HG03342 (cell line): ENCODE measurements at regions not wholly inside any gene's neighbourhood (a gene's known extent, or its start where the extent isn't known, plus 50 kb on each side); places are given as distances from the start of the nearest gene placed in this dataset.

Experiments
- ATAC-seq: cut with Tn5 transposase; IDR thresholded peaks from one replicate; pipeline ENCODE4 v1.9.1; 2021; ENCODE audit warnings: mild to moderate bottlenecking, moderate library complexity; ENCODE audit not compliant: unreplicated experiment

- no peak for ATAC-seq
These were observed 776.0 kb downstream of the DACH1 start for GRCh38 chr13:71090990-71091389.

- ATAC-seq: no peak
These were observed 777.9 kb downstream of the DACH1 start for GRCh38 chr13:71089056-71089455.

- ATAC-seq: no peak
These were observed 779.6 kb downstream of the DACH1 start for GRCh38 chr13:71087432-71087831.

GRCh38 chr13:71087006-71087405, 780.0 kb downstream of the DACH1 start:
- ATAC-seq: no peak

GRCh38 chr13:71082631-71083030, 784.4 kb downstream of the DACH1 start:
- no peak for ATAC-seq

GRCh38 chr13:71079638-71080037, 787.4 kb downstream of the DACH1 start:
- no peak for ATAC-seq

GRCh38 chr13:71068041-71068440, 799.0 kb downstream of the DACH1 start:
- ATAC-seq: no peak

GRCh38 chr13:71067165-71067815, 799.7 kb downstream of the DACH1 start:
- no peak for ATAC-seq

GRCh38 chr13:71056581-71056980, 810.4 kb downstream of the DACH1 start:
- ATAC-seq: no peak

GRCh38 chr13:71055644-71056043, 811.4 kb downstream of the DACH1 start:
- ATAC-seq: no peak

GRCh38 chr13:71055047-71055446, 812.0 kb downstream of the DACH1 start:
- no peak for ATAC-seq

GRCh38 chr13:71054358-71054757, 812.6 kb downstream of the DACH1 start:
- ATAC-seq: peak; percentile 87

- ATAC-seq: no peak
These were observed 815.4 kb downstream of the DACH1 start for GRCh38 chr13:71051573-71051972.

GRCh38 chr13:71046360-71047079, 820.5 kb downstream of the DACH1 start:
- no peak for ATAC-seq

- ATAC-seq: no peak
These were observed 821.9 kb downstream of the DACH1 start for GRCh38 chr13:71045101-71045500.

GRCh38 chr13:71039440-71039839, 827.6 kb downstream of the DACH1 start:
- ATAC-seq: no peak

- ATAC-seq: no peak
These were observed 833.0 kb downstream of the DACH1 start for GRCh38 chr13:71034018-71034417.

GRCh38 chr13:71033026-71033425, 834.0 kb downstream of the DACH1 start:
- no peak for ATAC-seq

GRCh38 chr13:71030784-71031183, 836.2 kb downstream of the DACH1 start:
- no peak for ATAC-seq

GRCh38 chr13:71028884-71029283, 838.1 kb downstream of the DACH1 start:
- no peak for ATAC-seq

GRCh38 chr13:71021825-71022422, 845.1 kb downstream of the DACH1 start:
- no peak for ATAC-seq

GRCh38 chr13:71018995-71019394, 848.0 kb downstream of the DACH1 start:
- ATAC-seq: no peak
